NCI-H1694 treated with DMSO at 0.1 percent for 48 hours (cell line): ENCODE measurements at regions not wholly inside any gene's neighbourhood (a gene's known extent, or its start where the extent isn't known, plus 50 kb on each side); places are given as distances from the start of the nearest gene placed in this dataset.

Experiments
- DNase-seq: peaks from one replicate; lab custom pipeline; 2025; lab: John Stamatoyannopoulos, UW

DNA sequence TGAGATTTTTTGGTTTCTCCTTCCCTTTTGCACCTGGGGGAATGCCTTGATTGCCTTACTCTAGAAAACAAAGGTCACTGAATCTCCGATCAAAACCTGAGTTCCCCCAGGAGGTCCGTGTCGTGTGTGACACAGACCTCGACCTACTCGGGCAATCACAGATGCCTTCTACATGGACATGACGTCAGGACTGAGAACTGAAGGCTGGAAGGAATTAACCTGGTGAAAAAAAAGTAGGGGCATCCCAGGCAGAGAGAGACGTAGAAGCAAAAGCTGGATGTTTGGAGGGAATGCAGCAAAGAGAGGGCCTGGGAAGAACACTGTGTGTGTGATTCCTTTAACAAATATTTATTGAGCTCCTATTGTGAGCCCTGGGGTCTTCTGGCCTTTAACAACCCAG is 178.0 kb downstream of the PRDM2 start:
- DNase-seq = no peak

- DNase-seq = no peak
Observed at GRCh38 chr1:13878451-13878850, 178.5 kb downstream of the PRDM2 start.

- no peak for DNase-seq
Observed at GRCh38 chr1:13881385-13882088, 181.5 kb downstream of the PRDM2 start.

- DNase-seq = no peak
Observed at GRCh38 chr1:13888351-13888986, 188.5 kb downstream of the PRDM2 start.

- no peak for DNase-seq
Observed at GRCh38 chr1:13889495-13889894, 189.5 kb downstream of the PRDM2 start.

GRCh38 chr1:13890766-13891165 is 190.8 kb downstream of the PRDM2 start:
- no peak for DNase-seq

- DNase-seq = no peak
Observed at GRCh38 chr1:13892198-13892597, 192.2 kb downstream of the PRDM2 start.

- DNase-seq = no peak
Observed at GRCh38 chr1:13892671-13893325, 192.8 kb downstream of the PRDM2 start.

DNA sequence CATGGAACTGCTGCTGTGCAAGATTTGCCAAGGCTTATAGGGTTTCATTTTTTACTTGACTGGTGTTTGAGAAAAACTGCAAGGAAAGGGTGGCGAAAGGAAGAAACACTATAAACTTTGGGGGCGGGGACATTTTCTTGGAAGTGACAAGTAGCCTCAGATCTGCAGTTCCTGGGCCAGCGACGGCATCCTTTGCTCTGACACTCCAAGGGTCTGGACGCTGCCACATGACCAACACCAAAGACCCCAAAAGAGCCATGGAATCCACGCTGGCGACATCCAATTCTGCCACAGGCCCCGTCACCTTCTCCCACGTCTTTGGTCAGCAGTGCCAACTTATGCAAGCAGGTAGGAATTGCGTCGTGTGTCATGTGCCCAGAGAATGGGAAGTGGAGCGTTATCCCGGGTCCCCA is 193.4 kb downstream of the PRDM2 start:
- no peak for DNase-seq

GRCh38 chr1:13896932-13897331 is 196.9 kb downstream of the PRDM2 start:
- DNase-seq = no peak

DNA sequence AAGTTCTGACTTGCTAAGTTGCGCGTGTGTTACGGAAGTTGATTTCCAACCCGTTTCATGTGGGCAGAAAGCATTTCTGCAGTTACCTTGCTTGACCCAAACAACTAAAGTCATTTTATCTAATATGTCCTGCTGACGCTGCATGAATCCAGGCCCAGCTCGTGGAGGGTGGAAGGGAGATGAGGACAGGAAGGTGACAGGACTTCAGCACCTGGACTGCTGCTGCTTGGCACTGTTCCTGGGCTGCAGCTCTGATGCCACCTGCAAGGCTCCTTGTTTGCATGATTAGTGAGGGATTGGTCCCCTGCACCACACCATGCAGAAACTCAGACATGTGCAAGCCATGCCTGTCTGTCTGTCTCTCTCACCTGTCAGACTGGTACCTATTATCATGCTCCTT is 198.4 kb downstream of the PRDM2 start:
- no peak for DNase-seq

DNA sequence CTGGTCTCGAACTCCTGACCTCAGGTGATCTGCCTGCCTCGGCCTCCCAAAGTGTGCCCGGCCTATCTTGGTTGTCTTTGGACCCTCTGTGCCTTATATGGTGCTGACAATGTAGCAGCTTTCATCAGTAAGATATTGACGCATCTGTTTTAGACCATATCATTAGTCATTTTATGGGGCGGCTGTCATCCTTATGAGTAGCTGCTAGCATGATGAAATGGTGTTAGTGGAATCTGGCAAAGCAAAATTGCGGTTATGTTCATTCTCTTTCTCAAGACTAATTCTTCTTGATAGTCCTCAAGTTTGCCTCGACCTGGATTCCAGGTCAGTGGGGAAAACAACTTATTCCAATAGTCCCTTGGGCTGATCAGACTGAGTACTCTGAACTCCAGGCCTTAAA is 199.9 kb downstream of the PRDM2 start:
- DNase-seq = no peak

- no peak for DNase-seq
Observed at GRCh38 chr1:13900583-13900982, 200.6 kb downstream of the PRDM2 start.

GRCh38 chr1:13901039-13901438 is 201.1 kb downstream of the PRDM2 start:
- DNase-seq = no peak

DNA sequence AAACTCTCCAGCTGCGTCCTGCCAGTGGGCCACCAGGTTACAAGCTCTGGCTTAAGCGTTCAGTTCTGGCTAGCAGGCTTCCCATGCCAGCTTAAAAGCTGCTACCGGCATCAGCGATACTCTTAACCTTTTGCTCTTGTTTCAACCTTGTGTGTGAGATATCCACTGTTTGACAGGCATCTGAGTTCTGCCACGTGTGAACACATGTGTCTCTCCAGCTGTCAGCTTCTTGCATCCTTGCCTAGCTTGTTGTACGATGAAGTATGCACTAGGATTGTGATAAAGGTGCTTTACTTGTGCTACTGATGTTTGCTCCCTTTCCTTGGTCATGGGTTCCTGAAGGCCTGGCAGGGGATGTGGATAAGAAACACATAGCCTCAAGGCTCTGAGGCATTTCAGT is 201.6 kb downstream of the PRDM2 start:
- no peak for DNase-seq

DNA sequence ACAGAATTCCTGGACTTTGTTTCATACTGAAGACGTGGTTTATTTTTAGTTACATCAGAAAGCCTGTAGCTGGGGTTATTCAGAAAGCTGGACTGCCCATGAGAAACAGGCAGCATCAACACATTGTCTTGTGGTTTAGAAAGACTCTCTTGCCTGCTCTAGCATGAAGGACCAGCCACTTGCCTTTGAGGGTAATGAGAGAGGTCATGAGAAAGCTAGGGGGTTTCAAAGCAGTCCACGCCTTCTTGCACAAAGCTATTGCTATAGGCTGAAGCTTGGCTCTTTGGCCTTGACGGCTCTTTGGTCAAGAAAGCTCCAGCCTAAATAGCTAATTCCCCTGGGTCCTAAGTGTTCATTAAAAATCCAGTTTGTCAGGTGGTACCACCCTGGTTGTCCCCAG is 208.1 kb downstream of the PRDM2 start:
- no peak for DNase-seq

- DNase-seq = no peak
Observed at GRCh38 chr1:13911697-13912619, 212.0 kb downstream of the PRDM2 start.

- no peak for DNase-seq
Observed at GRCh38 chr1:13913396-13913795, 213.4 kb downstream of the PRDM2 start.

DNA sequence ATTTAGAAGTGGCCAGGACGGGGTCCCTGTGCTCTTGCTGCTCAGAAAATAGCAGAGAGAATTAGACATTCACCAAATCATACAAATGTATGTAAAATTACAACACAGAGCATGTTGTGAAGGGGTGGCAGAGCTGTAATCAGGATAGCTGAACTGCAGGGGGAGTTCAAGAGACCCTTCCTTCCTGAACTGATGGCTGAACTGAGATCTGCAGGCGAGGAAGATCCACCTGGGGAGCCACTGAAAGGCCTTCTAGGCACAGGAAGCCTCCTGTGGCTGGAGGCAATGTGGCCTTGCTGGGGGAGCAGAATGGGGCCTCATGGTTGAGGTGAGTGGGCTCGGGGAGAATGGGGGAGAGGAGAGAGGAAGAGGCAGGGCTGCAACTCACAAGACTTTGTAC is 216.5 kb downstream of the PRDM2 start:
- no peak for DNase-seq

DNA sequence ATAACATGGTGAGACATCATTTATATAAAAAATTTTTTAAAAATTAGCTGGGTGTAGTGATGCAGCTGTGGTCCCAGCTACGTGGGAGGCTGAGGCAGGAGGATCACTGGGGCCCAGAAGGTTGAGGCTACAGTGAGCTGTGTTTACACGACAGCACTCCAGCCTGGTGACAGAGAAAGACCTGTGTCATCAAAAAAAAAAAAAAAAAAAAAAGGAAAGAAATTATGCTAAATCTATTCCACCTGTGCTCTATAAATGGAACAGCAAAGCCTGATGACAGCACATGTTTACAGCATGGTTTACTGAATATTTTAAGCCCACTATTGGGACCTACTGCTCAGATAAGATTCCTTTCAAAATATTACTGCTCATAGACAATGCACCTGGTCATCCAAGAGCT is 217.6 kb downstream of the PRDM2 start:
- no peak for DNase-seq

DNA sequence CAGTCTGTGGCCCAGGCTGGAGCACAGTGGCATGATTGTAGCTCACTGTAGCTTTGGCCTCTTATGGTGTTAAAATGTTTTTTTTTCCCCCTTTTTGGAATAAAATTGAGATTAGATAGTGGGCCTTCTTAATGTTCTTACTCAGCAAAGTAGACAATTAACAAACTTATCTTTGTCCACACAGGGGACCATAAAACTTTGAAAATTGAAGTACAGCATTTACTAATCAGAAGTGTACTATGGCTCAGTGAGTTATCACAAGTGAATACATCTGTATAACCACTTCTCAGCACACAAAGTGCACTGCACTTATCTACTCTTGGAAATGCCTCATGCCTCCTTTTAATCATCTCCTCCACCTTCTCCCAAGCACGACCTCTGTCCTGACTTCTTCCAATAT is 218.9 kb downstream of the PRDM2 start:
- no peak for DNase-seq

- no peak for DNase-seq
Observed at GRCh38 chr1:13921190-13921589, 221.2 kb downstream of the PRDM2 start.
